HCT116 (cell line): ENCODE measurements at regions not wholly inside any gene's neighbourhood (a gene's known extent, or its start where the extent isn't known, plus 50 kb on each side); places are given as distances from the start of the nearest gene placed in this dataset.

ENCODE experiments used
- ATAC-seq: fragments of 200-7000 bp; cut with Tn5 transposase; 2 replicates; pipeline ENCODE4 v1.9.1; 2020; ENCODE audit warnings: mild to moderate bottlenecking, moderate library complexity
- BruUV-seq: library from RNA; stranded (reverse); fragments of 400-500 nt; replicated peaks from 2 replicates; lab custom pipeline; 2021; lab: Mats Ljungman, UMichigan
- CTCF ChIA-PET: fragments of 300-600 bp; sonication (Branson Sonifier 250); formaldehyde crosslinking; loops from one replicate; lab custom pipeline; 2021; ENCODE audit warnings: antibody characterized with exemption; lab: Charles Lee
- POLR2A ChIA-PET: fragments of 300-600, 350-600 bp; sonication (Branson Sonifier 250); formaldehyde crosslinking; loops from one replicate; lab custom pipeline; 2021; ENCODE audit warnings: antibody characterized with exemption; lab: Charles Lee
- RAD21 ChIA-PET, 2 experiments: fragments of 300-600 bp; sonication (Branson Sonifier 250); formaldehyde crosslinking; loops; one replicate each; lab custom pipeline; 2023; ENCODE audit warnings: low total read pairs in 2 of 2; ENCODE audit not compliant: uncharacterized antibody in 2 of 2, unreplicated experiment in 2 of 2, low non-redundant PET in 1 of 2; lab: Charles Lee
- DNase-seq: peaks from one replicate; pipeline ENCODE4 v3.0.0-alpha.2; 2010; ENCODE audit warnings: low read depth, low spot score
- H2AFZ ChIP-seq: fragments of 200-600 bp; shearing (Covaris generic), sonication (generic); 2 replicates; pipeline ENCODE4 v1.6.1; 2017; ENCODE audit warnings: low read depth, mixed run types, mixed read lengths, antibody characterized with exemption, low read length; ENCODE audit not compliant: poor library complexity, severe bottlenecking
- H3K27ac ChIP-seq: 2 replicates; pipeline ENCODE4 v1.5.1; 2012; ENCODE audit warnings: low read depth, low read length
- H3K27me3 ChIP-seq: fragments of 200-600 bp; sonication (generic); 2 replicates; pipeline ENCODE4 v1.6.1; 2016; ENCODE audit warnings: mixed run types, low read length, mixed read lengths; ENCODE audit not compliant: insufficient read depth
- H3K36me3 ChIP-seq, 2 experiments: fragments of 200-500 bp in 1 of 2; fragments of 200-600 bp in 1 of 2; sonication (Bioruptor generic) in 1 of 2; sonication (generic) in 1 of 2; 2 replicates each; pipeline versions ENCODE4 v1.5.1 to v1.6.1; 2014 to 2016; ENCODE audit warnings: low read length in 2 of 2, inconsistent platforms in 1 of 2, mixed read lengths in 1 of 2, mixed run types in 1 of 2; ENCODE audit not compliant: insufficient read depth in 2 of 2, control insufficient read depth in 1 of 2
- H3K4me1 ChIP-seq, 2 experiments: fragments of 200-600 bp in 1 of 2; sonication (generic) in 1 of 2; 2 replicates each; pipeline versions ENCODE4 v1.5.1 to v1.6.1; 2012 to 2017; ENCODE audit warnings: low read length in 2 of 2, inconsistent platforms in 1 of 2, mild to moderate bottlenecking in 1 of 2, mixed read lengths in 1 of 2, mixed run types in 1 of 2, moderate library complexity in 1 of 2; ENCODE audit not compliant: insufficient read depth in 2 of 2, control insufficient read depth in 1 of 2
- H3K4me2 ChIP-seq: fragments of 200-600 bp; sonication (generic); 2 replicates; pipeline ENCODE4 v1.6.1; 2017; ENCODE audit warnings: mixed run types, low read length, mixed read lengths
- H3K4me3 ChIP-seq, 2 experiments: fragments of 200-600 bp in 1 of 2; sonication (generic) in 1 of 2; replicated peaks in 1 of 2; 2 replicates each; pipeline ENCODE4 v1.5.1; 2011 to 2016; ENCODE audit warnings: low read length in 2 of 2, control low read depth in 1 of 2, low read depth in 1 of 2, mild to moderate bottlenecking in 1 of 2, mixed read lengths in 1 of 2, mixed run types in 1 of 2
- H3K79me2 ChIP-seq: fragments of 200-600 bp; sonication (generic); 2 replicates; pipeline ENCODE4 v1.6.1; 2017; ENCODE audit warnings: mild to moderate bottlenecking, mixed run types, low read length, moderate library complexity, mixed read lengths; ENCODE audit not compliant: insufficient read depth
- H3K9ac ChIP-seq: fragments of 200-600 bp; sonication (generic); 2 replicates; pipeline ENCODE4 v1.6.1; 2016; ENCODE audit warnings: low read length, mixed read lengths
- H3K9me2 ChIP-seq: fragments of 200-600 bp; sonication (generic), shearing (Covaris generic); 2 replicates; pipeline ENCODE4 v1.6.1; 2017; ENCODE audit warnings: mixed run types, mild to moderate bottlenecking, moderate library complexity; ENCODE audit not compliant: insufficient read depth
- H3K9me3 ChIP-seq, 2 experiments: fragments of 200-500 bp in 1 of 2; fragments of 200-600 bp in 1 of 2; sonication (Bioruptor generic) in 1 of 2; sonication (generic) in 1 of 2; 2 replicates each; pipeline ENCODE4 v1.6.1; 2014 to 2017; ENCODE audit warnings: low read length in 2 of 2, mixed read lengths in 2 of 2, inconsistent platforms in 1 of 2, low read depth in 1 of 2, mild to moderate bottlenecking in 1 of 2, mixed run types in 1 of 2, moderate library complexity in 1 of 2; ENCODE audit not compliant: control insufficient read depth in 1 of 2, insufficient read depth in 1 of 2
- H4K20me1 ChIP-seq: fragments of 200-600 bp; sonication (generic), shearing (Covaris generic); 2 replicates; pipeline ENCODE4 v1.6.1; 2017; ENCODE audit warnings: mixed run types, mild to moderate bottlenecking, moderate library complexity; ENCODE audit not compliant: insufficient read depth
- ATF3 ChIP-seq: IDR thresholded peaks from 2 replicates; pipeline ENCODE4 v1.6.1; 2012
- CBX3 ChIP-seq: IDR thresholded peaks from 2 replicates; pipeline ENCODE4 v1.6.1; 2012; ENCODE audit warnings: low read depth
- CTCF ChIP-seq, 3 experiments: fragments of 200-600 bp in 1 of 3; sonication (generic) in 1 of 3; IDR thresholded peaks in 2 of 3; conservative IDR thresholded peaks in 1 of 3; 2 replicates each; pipeline ENCODE4 v1.5.1; 2012 to 2017; ENCODE audit warnings: low read depth in 2 of 3, low read length in 2 of 3, antibody characterized with exemption in 1 of 3, borderline replicate concordance in 1 of 3, control low read depth in 1 of 3, mild to moderate bottlenecking in 1 of 3, mixed read lengths in 1 of 3, mixed run types in 1 of 3, moderate library complexity in 1 of 3; ENCODE audit not compliant: insufficient read depth in 1 of 3
- EGR1 ChIP-seq: IDR thresholded peaks from 2 replicates; pipeline ENCODE4 v1.6.1; 2012; ENCODE audit warnings: low read depth
- EZH2 ChIP-seq: fragments of 200-600 bp; sonication (generic); IDR thresholded peaks from 2 replicates; pipeline ENCODE4 v1.6.1; 2017; ENCODE audit warnings: antibody characterized with exemption, mixed run types
- EZH2phosphoT487 ChIP-seq: fragments of 200-600 bp; IDR thresholded peaks from 2 replicates; pipeline ENCODE4 v1.6.1; 2018; ENCODE audit warnings: antibody characterized with exemption, borderline replicate concordance
- JUND ChIP-seq: IDR thresholded peaks from 2 replicates; pipeline ENCODE4 v1.6.1; 2012
- MAX ChIP-seq: IDR thresholded peaks from 2 replicates; pipeline ENCODE4 v1.6.1; 2012
- POLR2AphosphoS5 ChIP-seq: IDR thresholded peaks from 2 replicates; pipeline ENCODE4 v1.6.1; 2011; ENCODE audit warnings: mild to moderate bottlenecking, low read depth, low read length, moderate library complexity
- RAD21 ChIP-seq: IDR thresholded peaks from 2 replicates; pipeline ENCODE4 v1.6.1; 2012; ENCODE audit warnings: low read depth, mild to moderate bottlenecking
- SP1 ChIP-seq: IDR thresholded peaks from 2 replicates; pipeline ENCODE4 v1.6.1; 2012; ENCODE audit warnings: low read depth
- SRF ChIP-seq: IDR thresholded peaks from 2 replicates; pipeline ENCODE4 v1.6.1; 2012; ENCODE audit warnings: low read depth
- TCF7L2 ChIP-seq: IDR thresholded peaks from 2 replicates; pipeline ENCODE4 v1.7.0; 2011; ENCODE audit warnings: borderline replicate concordance, inconsistent platforms; ENCODE audit not compliant: insufficient read depth, insufficient read length; ENCODE audit errors: extremely low read depth
- YY1 ChIP-seq: IDR thresholded peaks from 2 replicates; pipeline ENCODE4 v1.6.1; 2011; ENCODE audit warnings: low read length, low read depth, moderate library complexity, mild to moderate bottlenecking; ENCODE audit not compliant: insufficient replicate concordance; ENCODE audit errors: extremely low read depth
- ZBTB33 ChIP-seq: IDR thresholded peaks from 2 replicates; pipeline ENCODE4 v1.6.1; 2011; ENCODE audit warnings: mild to moderate bottlenecking, low read length, moderate library complexity; ENCODE audit not compliant: insufficient replicate concordance; ENCODE audit errors: extremely low read depth
- ZFX ChIP-seq: fragments of 450-650 bp; IDR thresholded peaks from 2 replicates; pipeline ENCODE4 v1.6.1; 2017
- ZNF274 ChIP-seq: fragments of 200-500 bp; sonication (Bioruptor generic); IDR thresholded peaks from 2 replicates; pipeline ENCODE4 v1.6.1; 2014; ENCODE audit warnings: mild to moderate bottlenecking, low read depth, low read length, inconsistent platforms
- intact Hi-C: fragments of 100-400 bp; cut with micrococcal nuclease; formaldehyde crosslinking; loops from 2 replicates; pipeline ENCODE4 v1.10.0; 2022

GRCh38 chr4:123750044-123750443, 353.4 kb downstream of the SPRY1 start:
- Histone ChIP-seq H3K9me3 (no peaks in the 10 kb centered on the region), H3K9me2 (no peaks in the 10 kb centered on the region), H2AFZ (peak overlapping the region; percentile 36), H3K36me3 (no peaks in the 10 kb centered on the region), H3K9ac (no peak overlapping the region), H3K27ac (no peak overlapping the region), H3K4me3 (no peak overlapping the region), H4K20me1 (no peaks in the 10 kb centered on the region), H3K27me3 (no peaks in the 10 kb centered on the region), H3K4me2 (peak overlapping the region; percentile 31), H3K79me2 (no peaks in the 10 kb centered on the region), H3K4me1 (peaks cover 7 to 13% of the 10 kb centered on the region in 2 experiments; a peak in 3 of 4 replicates)
- ChIA-PET CTCF (interaction anchor here (1.6 kb wide), 1 partner anchor 23 kb away, joined by 5 read pairs; no protein-coding TSS in a partner anchor), POLR2A (no interaction called here), RAD21 (no interaction called here)
- DNase-seq (no peak), ATAC-seq (peak; percentile 70; the same call in 1 of the 2 replicates)
- intact Hi-C loops = no loop called here
- no TSS peak for BruUV-seq
- TF ChIP-seq ZNF274 (no peak), TCF7L2 (peak; percentile 69)

- Histone ChIP-seq H2AFZ (no peak overlapping the region), H3K9me3 (no peaks in the 10 kb centered on the region), H3K27ac (no peak overlapping the region), H3K79me2 (no peaks in the 10 kb centered on the region), H4K20me1 (no peaks in the 10 kb centered on the region), H3K27me3 (no peaks in the 10 kb centered on the region), H3K9me2 (no peaks in the 10 kb centered on the region), H3K9ac (no peak overlapping the region), H3K4me1 (no peaks in the 10 kb centered on the region), H3K4me2 (no peak overlapping the region), H3K36me3 (no peaks in the 10 kb centered on the region), H3K4me3 (no peak overlapping the region)
- RAD21 ChIA-PET = no interaction called here
- no TSS peak for BruUV-seq
- POLR2A ChIA-PET = no interaction called here
- ATAC-seq (no peak), DNase-seq (no peak)
- CTCF ChIA-PET = interaction anchor here (1.8 kb wide), 1 partner anchor 17 kb away, joined by 4 read pairs; no protein-coding TSS in a partner anchor
- intact Hi-C loops = no loop called here
- TF ChIP-seq EZH2phosphoT487 (no peak), CTCF (IDR thresholded peaks at IDR 0.05 in 2 of 3, conservative IDR thresholded peaks at IDR 0.05 in 1 of 3; ENCODE audit: borderline replicate concordance in 1 of 3, insufficient read depth in 1 of 3, low read depth in 2 of 3, low read length in 2 of 3) (no peak), RAD21 (no peak), JUND (no peak), CBX3 (no peak), YY1 (no peak), EZH2 (no peak), ZBTB33 (no peak), ZFX (no peak), SP1 (no peak), ATF3 (no peak), MAX (no peak), EGR1 (no peak), POLR2AphosphoS5 (no peak), SRF (no peak)
Observed at GRCh38 chr4:123755655-123756054, 359.1 kb downstream of the SPRY1 start.
